ENCODE measurements at regions not wholly inside any gene's neighbourhood (a gene's known extent, or its start where the extent isn't known, plus 50 kb on each side); places are given as distances from the start of the nearest gene placed in this dataset.
"Not testable (repeated sequence)": the region's sequence is repeated elsewhere in the genome, so short reads cannot be mapped to it uniquely, and the experiment has no call there.

GRCh38 chr11:69914286-69915150 is 95.3 kb upstream of the FGF3 start:
- H3K27ac Mint-ChIP-seq (ENCODE audit: unreplicated experiment) = no peak overlapping the region
- TF ChIP-seq CTCF (IDR thresholded peaks at IDR 0.05; ENCODE audit: unreplicated experiment) = no peak
- no peak for DNase-seq (ENCODE audit: low spot score)

GRCh38 chr11:69915151-69915500 is 95.9 kb upstream of the FGF3 start:
- Mint-ChIP-seq H3K36me3 (ENCODE audit: low read depth, unreplicated experiment) (no peaks in the 10 kb centered on the region), H3K4me3 (ENCODE audit: unreplicated experiment) (no peak overlapping the region), H3K9me3 (ENCODE audit: unreplicated experiment) (no peaks in the 10 kb centered on the region), H3K4me1 (ENCODE audit: unreplicated experiment) (no peaks in the 10 kb centered on the region), H3K27ac (ENCODE audit: unreplicated experiment) (no peak overlapping the region), H3K27me3 (ENCODE audit: unreplicated experiment) (peaks cover 9% of the 10 kb centered on the region)
- TF ChIP-seq CTCF (IDR thresholded peaks at IDR 0.05; ENCODE audit: unreplicated experiment) = no peak
- no peak for DNase-seq (ENCODE audit: low spot score)

More at GRCh38 chr11:69914286-69915150, 95.3 kb upstream of the FGF3 start:
- no peaks in the 10 kb centered on the region for H3K9me3 Mint-ChIP-seq (ENCODE audit: unreplicated experiment)
- no peak overlapping the region for H3K4me3 Mint-ChIP-seq (ENCODE audit: unreplicated experiment)
- no peaks in the 10 kb centered on the region for H3K36me3 Mint-ChIP-seq (ENCODE audit: low read depth, unreplicated experiment)
- peaks cover 9% of the 10 kb centered on the region for H3K27me3 Mint-ChIP-seq (ENCODE audit: unreplicated experiment)
- no peaks in the 10 kb centered on the region for H3K4me1 Mint-ChIP-seq (ENCODE audit: unreplicated experiment)

GRCh38 chr11:69915501-69916250 is 96.5 kb upstream of the FGF3 start:
- Mint-ChIP-seq H3K27ac (ENCODE audit: unreplicated experiment) (no peak overlapping the region), H3K27me3 (ENCODE audit: unreplicated experiment) (peaks cover 9% of the 10 kb centered on the region), H3K36me3 (ENCODE audit: low read depth, unreplicated experiment) (no peaks in the 10 kb centered on the region), H3K9me3 (ENCODE audit: unreplicated experiment) (no peaks in the 10 kb centered on the region), H3K4me3 (ENCODE audit: unreplicated experiment) (no peak overlapping the region), H3K4me1 (ENCODE audit: unreplicated experiment) (no peaks in the 10 kb centered on the region)
- peak; percentile 92 for DNase-seq (ENCODE audit: low spot score)
- peak; percentile 94 for TF ChIP-seq CTCF (IDR thresholded peaks at IDR 0.05; ENCODE audit: unreplicated experiment)

- not testable (repeated sequence) for H3K9me3 Mint-ChIP-seq (ENCODE audit: unreplicated experiment); H3K36me3 Mint-ChIP-seq (ENCODE audit: low read depth, unreplicated experiment); DNase-seq (ENCODE audit: low spot score)
These were observed 97.0 kb upstream of the FGF3 start for GRCh38 chr11:69916251-69916649.

GRCh38 chr11:69916806-69917387 is 97.7 kb upstream of the FGF3 start:
- H3K4me3 Mint-ChIP-seq (ENCODE audit: unreplicated experiment) = no peak overlapping the region
- H3K9me3 Mint-ChIP-seq (ENCODE audit: unreplicated experiment) = no peaks in the 10 kb centered on the region
- no peak for TF ChIP-seq CTCF (IDR thresholded peaks at IDR 0.05; ENCODE audit: unreplicated experiment)
- no peaks in the 10 kb centered on the region for H3K36me3 Mint-ChIP-seq (ENCODE audit: low read depth, unreplicated experiment)
- no peak overlapping the region for H3K27ac Mint-ChIP-seq (ENCODE audit: unreplicated experiment)
- no peaks in the 10 kb centered on the region for H3K4me1 Mint-ChIP-seq (ENCODE audit: unreplicated experiment)
- no peak for DNase-seq (ENCODE audit: low spot score)
- peaks cover 10% of the 10 kb centered on the region for H3K27me3 Mint-ChIP-seq (ENCODE audit: unreplicated experiment)

More at GRCh38 chr11:69916251-69916649, 97.0 kb upstream of the FGF3 start:
- not testable (repeated sequence) for H3K27me3 Mint-ChIP-seq (ENCODE audit: unreplicated experiment); H3K27ac Mint-ChIP-seq (ENCODE audit: unreplicated experiment); H3K4me3 Mint-ChIP-seq (ENCODE audit: unreplicated experiment); H3K4me1 Mint-ChIP-seq (ENCODE audit: unreplicated experiment)
